Neural cell (in vitro differentiated cells): ENCODE measurements at regions not wholly inside any gene's neighbourhood (a gene's known extent, or its start where the extent isn't known, plus 50 kb on each side); places are given as distances from the start of the nearest gene placed in this dataset.

ENCODE experiments used
- H2AFZ ChIP-seq: fragments of 200-600, 300-800 bp; sonication (generic), shearing (Covaris generic); 2 replicates; pipeline ENCODE4 v1.6.0; 2014; ENCODE audit warnings: low read depth, mild to moderate bottlenecking, antibody characterized with exemption, low read length, moderate library complexity
- H3F3A ChIP-seq: fragments of 200-600 bp; shearing (Covaris generic); 2 replicates; pipeline ENCODE4 v1.6.1; 2016; ENCODE audit warnings: mild to moderate bottlenecking, moderate library complexity, mixed read lengths, antibody characterized with exemption, low read length; ENCODE audit not compliant: insufficient read depth, poor library complexity, severe bottlenecking
- H3K27ac ChIP-seq: fragments of 200-600, 300-800 bp; sonication (generic), shearing (Covaris generic); 2 replicates; pipeline ENCODE4 v1.5.1; 2014; ENCODE audit warnings: mild to moderate bottlenecking, low read length, moderate library complexity
- H3K27me3 ChIP-seq: fragments of 300-800, 200-600 bp; sonication (generic), shearing (Covaris generic); 2 replicates; pipeline ENCODE4 v1.6.0; 2014; ENCODE audit warnings: mild to moderate bottlenecking, low read depth, low read length, moderate library complexity; ENCODE audit not compliant: insufficient read depth
- H3K36me3 ChIP-seq: fragments of 300-800, 200-600 bp; sonication (generic), shearing (Covaris generic); 2 replicates; pipeline ENCODE4 v1.5.1; 2014; ENCODE audit warnings: mild to moderate bottlenecking, antibody characterized with exemption, low read length, moderate library complexity; ENCODE audit not compliant: insufficient read depth
- H3K4me2 ChIP-seq: fragments of 300-800, 200-600 bp; sonication (generic), shearing (Covaris generic); 2 replicates; pipeline ENCODE4 v1.6.0; 2014; ENCODE audit warnings: mild to moderate bottlenecking, low read length
- H3K4me3 ChIP-seq: fragments of 300-800, 200-600 bp; sonication (generic), shearing (Covaris generic); 2 replicates; pipeline ENCODE4 v1.5.1; 2014; ENCODE audit warnings: mild to moderate bottlenecking, low read length, moderate library complexity
- H3K79me2 ChIP-seq: fragments of 200-600 bp; shearing (Covaris generic); replicated peaks from 2 replicates; pipeline ENCODE4 v1.6.0; 2014; ENCODE audit warnings: mild to moderate bottlenecking, low read length, moderate library complexity; ENCODE audit not compliant: insufficient read depth
- H3K9ac ChIP-seq: fragments of 300-800, 200-600 bp; sonication (generic), shearing (Covaris generic); 2 replicates; pipeline ENCODE4 v1.6.1; 2016; ENCODE audit warnings: mild to moderate bottlenecking, low read length, mixed read lengths
- H3K9me2 ChIP-seq: fragments of 200-600 bp; shearing (Covaris generic); 2 replicates; pipeline ENCODE4 v1.6.1; 2016; ENCODE audit warnings: mild to moderate bottlenecking, low read length, mixed read lengths; ENCODE audit not compliant: insufficient read depth
- H3K9me3 ChIP-seq: fragments of 200-600, 300-800 bp; sonication (generic), shearing (Covaris generic); 2 replicates; pipeline ENCODE4 v1.6.1; 2016; ENCODE audit warnings: mild to moderate bottlenecking, mixed run types, low read length, moderate library complexity, mixed read lengths
- H4K20me1 ChIP-seq: fragments of 200-600 bp; shearing (Covaris generic); 2 replicates; pipeline ENCODE4 v1.6.1; 2016; ENCODE audit warnings: mild to moderate bottlenecking, mixed run types; ENCODE audit not compliant: insufficient read depth
- EP300 ChIP-seq: fragments of 450-650 bp; conservative IDR thresholded peaks from 2 replicates; pipeline ENCODE4 v1.6.1; 2014; ENCODE audit warnings: antibody characterized with exemption, mild to moderate bottlenecking, moderate library complexity; ENCODE audit not compliant: poor library complexity, severe bottlenecking
- EZH2 ChIP-seq: fragments of 200-600, 300-800 bp; shearing (Covaris generic), sonication (generic); IDR thresholded peaks from 2 replicates; pipeline ENCODE4 v1.6.1; 2014; ENCODE audit warnings: antibody characterized with exemption, low read length, borderline replicate concordance, mild to moderate bottlenecking; ENCODE audit not compliant: insufficient read depth, poor library complexity, severe bottlenecking
- MXI1 ChIP-seq: fragments of 450-650 bp; conservative IDR thresholded peaks from 2 replicates; pipeline ENCODE4 v1.6.1; 2014; ENCODE audit warnings: antibody characterized with exemption, mild to moderate bottlenecking; ENCODE audit not compliant: poor library complexity, severe bottlenecking
- POLR2AphosphoS5 ChIP-seq: IDR thresholded peaks from 2 replicates; pipeline ENCODE4 v1.6.1; 2012
- RAD21 ChIP-seq: fragments of 450-650 bp; conservative IDR thresholded peaks from 2 replicates; pipeline ENCODE4 v1.6.1; 2014; ENCODE audit warnings: antibody characterized with exemption, mild to moderate bottlenecking, moderate library complexity
- SMC3 ChIP-seq: fragments of 450-650 bp; conservative IDR thresholded peaks from 2 replicates; pipeline ENCODE4 v1.6.1; 2014; ENCODE audit warnings: antibody characterized with exemption, mild to moderate bottlenecking, moderate library complexity; ENCODE audit not compliant: poor library complexity
- TAF1 ChIP-seq: IDR thresholded peaks from 2 replicates; pipeline ENCODE4 v1.6.1; 2012; ENCODE audit warnings: low read depth
- TF ChIP-seq, protein P1 (sequence below): IDR thresholded peaks from 2 replicates; pipeline ENCODE4 v1.6.1; 2012; ENCODE audit warnings: borderline replicate concordance
- TF ChIP-seq, protein P2 (sequence below): fragments of 450-650 bp; IDR thresholded peaks from 2 replicates; pipeline ENCODE4 v1.5.1; 2014; ENCODE audit warnings: antibody characterized with exemption, mild to moderate bottlenecking, moderate library complexity; ENCODE audit not compliant: poor library complexity, severe bottlenecking

DNA sequence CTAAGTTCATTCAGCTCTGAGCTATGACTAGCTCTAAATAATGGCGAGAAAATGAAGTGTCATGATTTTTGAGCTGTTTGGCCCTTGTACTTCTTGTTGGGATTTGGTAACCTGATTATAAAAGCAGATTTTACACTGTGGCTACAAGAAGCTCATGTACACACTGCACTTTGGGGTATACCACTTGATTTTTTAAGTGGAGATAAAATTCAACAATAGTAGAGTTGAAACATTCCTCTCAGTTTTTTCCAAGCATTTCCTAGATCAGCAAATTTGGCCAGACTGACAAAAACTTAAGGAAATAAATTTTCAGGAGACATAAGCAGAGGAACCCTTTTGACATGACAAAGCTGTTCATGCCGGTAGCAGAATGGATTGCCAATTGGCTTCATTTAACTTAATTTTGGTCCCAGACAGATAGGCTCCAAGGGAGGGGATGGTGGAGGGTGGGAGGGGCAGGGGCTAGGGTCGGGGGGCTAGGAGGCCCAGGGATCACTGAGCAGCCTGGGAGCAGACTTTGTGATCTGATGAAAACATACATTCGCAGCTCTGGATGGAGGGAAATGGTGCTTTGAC lies 575.9 kb downstream of the METTL15 start:
- no peak overlapping the region for H3K4me3 ChIP-seq
- no peak overlapping the region for H3K4me2 ChIP-seq
- H3K36me3 ChIP-seq, result no peaks in the 10 kb centered on the region
- no peaks in the 10 kb centered on the region for H3K27me3 ChIP-seq
- no peak overlapping the region for H3K27ac ChIP-seq
- no peak for TF ChIP-seq SMC3
- no peak for TF ChIP-seq POLR2AphosphoS5
- no peak for TF ChIP-seq TAF1
- TF ChIP-seq EZH2, result no peak
- TF ChIP-seq, protein P1, sequence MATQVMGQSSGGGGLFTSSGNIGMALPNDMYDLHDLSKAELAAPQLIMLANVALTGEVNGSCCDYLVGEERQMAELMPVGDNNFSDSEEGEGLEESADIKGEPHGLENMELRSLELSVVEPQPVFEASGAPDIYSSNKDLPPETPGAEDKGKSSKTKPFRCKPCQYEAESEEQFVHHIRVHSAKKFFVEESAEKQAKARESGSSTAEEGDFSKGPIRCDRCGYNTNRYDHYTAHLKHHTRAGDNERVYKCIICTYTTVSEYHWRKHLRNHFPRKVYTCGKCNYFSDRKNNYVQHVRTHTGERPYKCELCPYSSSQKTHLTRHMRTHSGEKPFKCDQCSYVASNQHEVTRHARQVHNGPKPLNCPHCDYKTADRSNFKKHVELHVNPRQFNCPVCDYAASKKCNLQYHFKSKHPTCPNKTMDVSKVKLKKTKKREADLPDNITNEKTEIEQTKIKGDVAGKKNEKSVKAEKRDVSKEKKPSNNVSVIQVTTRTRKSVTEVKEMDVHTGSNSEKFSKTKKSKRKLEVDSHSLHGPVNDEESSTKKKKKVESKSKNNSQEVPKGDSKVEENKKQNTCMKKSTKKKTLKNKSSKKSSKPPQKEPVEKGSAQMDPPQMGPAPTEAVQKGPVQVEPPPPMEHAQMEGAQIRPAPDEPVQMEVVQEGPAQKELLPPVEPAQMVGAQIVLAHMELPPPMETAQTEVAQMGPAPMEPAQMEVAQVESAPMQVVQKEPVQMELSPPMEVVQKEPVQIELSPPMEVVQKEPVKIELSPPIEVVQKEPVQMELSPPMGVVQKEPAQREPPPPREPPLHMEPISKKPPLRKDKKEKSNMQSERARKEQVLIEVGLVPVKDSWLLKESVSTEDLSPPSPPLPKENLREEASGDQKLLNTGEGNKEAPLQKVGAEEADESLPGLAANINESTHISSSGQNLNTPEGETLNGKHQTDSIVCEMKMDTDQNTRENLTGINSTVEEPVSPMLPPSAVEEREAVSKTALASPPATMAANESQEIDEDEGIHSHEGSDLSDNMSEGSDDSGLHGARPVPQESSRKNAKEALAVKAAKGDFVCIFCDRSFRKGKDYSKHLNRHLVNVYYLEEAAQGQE, result no peak
- TF ChIP-seq MXI1, result no peak
- TF ChIP-seq, protein P2, sequence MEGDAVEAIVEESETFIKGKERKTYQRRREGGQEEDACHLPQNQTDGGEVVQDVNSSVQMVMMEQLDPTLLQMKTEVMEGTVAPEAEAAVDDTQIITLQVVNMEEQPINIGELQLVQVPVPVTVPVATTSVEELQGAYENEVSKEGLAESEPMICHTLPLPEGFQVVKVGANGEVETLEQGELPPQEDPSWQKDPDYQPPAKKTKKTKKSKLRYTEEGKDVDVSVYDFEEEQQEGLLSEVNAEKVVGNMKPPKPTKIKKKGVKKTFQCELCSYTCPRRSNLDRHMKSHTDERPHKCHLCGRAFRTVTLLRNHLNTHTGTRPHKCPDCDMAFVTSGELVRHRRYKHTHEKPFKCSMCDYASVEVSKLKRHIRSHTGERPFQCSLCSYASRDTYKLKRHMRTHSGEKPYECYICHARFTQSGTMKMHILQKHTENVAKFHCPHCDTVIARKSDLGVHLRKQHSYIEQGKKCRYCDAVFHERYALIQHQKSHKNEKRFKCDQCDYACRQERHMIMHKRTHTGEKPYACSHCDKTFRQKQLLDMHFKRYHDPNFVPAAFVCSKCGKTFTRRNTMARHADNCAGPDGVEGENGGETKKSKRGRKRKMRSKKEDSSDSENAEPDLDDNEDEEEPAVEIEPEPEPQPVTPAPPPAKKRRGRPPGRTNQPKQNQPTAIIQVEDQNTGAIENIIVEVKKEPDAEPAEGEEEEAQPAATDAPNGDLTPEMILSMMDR, result no peak
- TF ChIP-seq RAD21, result no peak
- TF ChIP-seq EP300, result no peak
- no peaks in the 10 kb centered on the region for H3K9me3 ChIP-seq
- H2AFZ ChIP-seq, result no peak overlapping the region
- no peak overlapping the region for H3K9ac ChIP-seq
- H3F3A ChIP-seq, result no peaks in the 10 kb centered on the region
- no peaks in the 10 kb centered on the region for H3K9me2 ChIP-seq
- H3K79me2 ChIP-seq, result no peaks in the 10 kb centered on the region
- no peaks in the 10 kb centered on the region for H4K20me1 ChIP-seq

DNA sequence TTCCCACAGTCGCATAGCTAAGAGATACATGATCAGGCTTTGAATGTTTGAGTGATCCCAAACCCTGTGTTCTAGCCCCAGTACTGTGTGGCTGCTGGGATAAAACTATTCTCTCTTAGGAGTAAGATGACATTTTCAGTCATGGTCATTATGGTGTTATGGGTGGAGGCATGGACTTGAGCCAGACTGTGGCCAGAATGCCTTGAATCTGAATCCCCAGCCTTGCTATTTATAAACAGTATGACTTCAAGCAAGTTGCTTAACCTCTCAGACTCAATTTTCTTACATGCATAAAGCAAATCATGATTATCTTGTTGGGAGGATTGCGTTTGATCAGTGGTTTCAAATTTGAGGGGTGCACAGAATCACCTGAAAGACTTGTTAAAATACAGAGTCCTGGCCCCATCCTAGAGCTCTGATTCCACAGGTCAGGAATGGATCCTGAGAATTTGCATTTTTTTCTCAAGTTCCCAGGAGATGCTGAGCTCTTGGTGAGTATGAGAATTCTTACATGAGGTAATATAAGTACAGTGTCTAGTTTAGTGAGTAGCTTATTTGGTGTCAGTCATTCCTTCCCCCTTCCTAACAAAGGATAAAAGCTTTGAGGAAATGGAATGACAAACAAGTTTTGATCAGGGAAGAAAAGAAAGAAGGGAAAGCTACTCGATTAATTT lies 571.7 kb downstream of the METTL15 start:
- Histone ChIP-seq H3K27ac (no peak overlapping the region), H3K4me2 (no peak overlapping the region), H3K9me3 (no peaks in the 10 kb centered on the region), H3K9ac (no peak overlapping the region), H3K4me3 (no peak overlapping the region), H3K9me2 (no peaks in the 10 kb centered on the region), H4K20me1 (no peaks in the 10 kb centered on the region), H3K36me3 (no peaks in the 10 kb centered on the region), H2AFZ (no peak overlapping the region), H3K79me2 (no peaks in the 10 kb centered on the region), H3K27me3 (no peaks in the 10 kb centered on the region), H3F3A (no peaks in the 10 kb centered on the region)
- TF ChIP-seq RAD21 (no peak), TAF1 (no peak)
